NCI-H82 treated with DMSO at 0.1 percent for 48 hours (cell line): ENCODE measurements at regions not wholly inside any gene's neighbourhood (a gene's known extent, or its start where the extent isn't known, plus 50 kb on each side); places are given as distances from the start of the nearest gene placed in this dataset.

Source experiments
- DNase-seq: peaks from one replicate; lab custom pipeline; 2025; ENCODE audit not compliant: unreplicated experiment; lab: John Stamatoyannopoulos, UW

DNA sequence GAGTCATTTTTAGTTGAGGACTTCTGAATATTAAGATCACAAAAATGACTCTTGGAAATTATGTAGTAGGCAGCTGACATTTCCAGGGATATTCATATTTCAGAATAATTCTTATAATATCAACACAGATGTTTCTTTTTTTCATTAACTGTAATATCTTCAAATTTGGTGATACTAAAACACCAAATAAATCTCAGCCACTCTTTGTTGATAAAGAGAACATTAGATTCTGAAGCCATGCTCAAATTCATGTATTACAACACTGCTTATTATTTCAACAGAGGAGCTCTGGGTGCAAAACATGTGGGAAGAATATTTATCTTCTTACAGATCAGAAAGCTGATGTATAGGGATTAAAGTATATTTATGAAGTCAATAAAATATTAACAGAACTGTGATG, 355.4 kb downstream of the CRPPA start:
- DNase-seq: no peak

- no peak for DNase-seq
Measured at GRCh38 chr7:16063716-16064675, 357.3 kb downstream of the CRPPA start.

- no peak for DNase-seq
Measured at GRCh38 chr7:16063221-16063620, 358.1 kb downstream of the CRPPA start.

- DNase-seq: no peak
Measured at GRCh38 chr7:16062269-16062668, 359.1 kb downstream of the CRPPA start.

DNA sequence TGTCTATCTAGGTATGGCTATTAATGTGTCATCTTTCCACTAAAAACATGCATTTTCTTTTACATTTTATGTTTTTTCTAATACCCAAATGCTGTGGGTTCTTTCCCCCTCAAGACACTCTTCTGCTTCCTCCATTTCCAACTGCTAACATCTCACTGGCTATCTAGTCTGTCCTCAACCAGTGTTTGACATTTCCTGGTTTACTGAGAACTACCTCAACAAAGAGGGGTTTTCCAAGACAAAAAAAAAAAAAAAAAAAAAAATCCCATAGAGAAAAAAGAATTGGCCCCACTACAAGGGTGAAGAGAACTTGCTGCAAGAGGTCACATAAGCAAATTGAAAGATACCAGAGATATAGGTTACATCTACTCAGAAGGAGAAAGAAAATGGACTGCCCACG, 359.7 kb downstream of the CRPPA start:
- no peak for DNase-seq

GRCh38 chr7:16061011-16061410, 360.3 kb downstream of the CRPPA start:
- no peak for DNase-seq

GRCh38 chr7:16060502-16060901, 360.8 kb downstream of the CRPPA start:
- DNase-seq: no peak

- no peak for DNase-seq
Measured at GRCh38 chr7:16055263-16055976, 365.9 kb downstream of the CRPPA start.

DNA sequence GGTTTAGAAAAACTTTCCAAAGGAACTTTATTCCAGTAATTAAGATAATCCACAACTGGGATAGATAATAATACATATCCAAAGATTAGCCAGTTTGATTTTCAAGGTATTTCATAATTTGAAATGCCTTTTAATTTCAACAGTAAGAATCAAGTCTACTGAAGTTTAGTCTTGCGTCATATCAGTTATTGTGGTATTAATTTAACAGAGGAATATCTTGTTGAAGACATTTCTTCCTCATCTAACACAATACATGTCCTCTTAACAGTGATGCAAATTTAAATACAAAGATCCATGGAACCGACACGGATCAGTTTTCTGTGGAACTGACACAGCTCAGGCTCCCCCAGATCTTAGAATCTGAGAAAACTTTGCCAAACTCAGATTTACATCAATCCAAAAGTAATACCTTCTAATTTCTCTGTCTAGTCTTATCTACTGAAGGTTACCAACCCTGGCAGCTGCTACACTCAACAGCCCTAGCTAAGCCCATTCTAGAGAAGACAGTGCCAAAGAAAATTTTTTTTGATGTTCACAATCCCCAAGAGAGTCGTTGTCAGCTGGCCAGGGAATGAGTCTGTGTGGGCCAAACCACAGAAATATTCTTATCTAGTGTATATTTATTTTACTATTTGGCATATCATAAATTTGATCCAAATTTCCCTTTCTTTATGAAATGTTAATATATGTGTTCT, 365.2 kb upstream of the MEOX2 start:
- no peak for DNase-seq

DNA sequence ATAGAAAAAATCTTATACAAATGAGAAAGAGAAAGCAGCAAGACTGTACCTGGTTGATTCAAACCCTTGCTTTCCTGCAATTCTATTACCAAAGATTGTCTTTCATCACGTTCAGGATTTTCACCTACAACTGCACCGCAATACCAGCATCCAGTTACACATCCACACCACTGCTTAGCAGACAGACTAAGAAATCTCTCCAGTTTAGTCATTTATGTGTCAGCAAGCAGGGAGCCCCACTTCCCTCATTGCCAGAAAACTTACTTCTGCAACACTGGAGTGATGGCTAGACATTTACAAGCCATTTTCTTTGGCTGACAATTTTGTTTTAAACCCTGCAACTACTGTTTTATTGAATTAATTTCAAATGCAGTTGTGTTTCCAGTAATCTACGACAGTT, 359.6 kb upstream of the MEOX2 start:
- DNase-seq: no peak

- DNase-seq: no peak
Measured at GRCh38 chr7:16045296-16045695, 358.8 kb upstream of the MEOX2 start.

GRCh38 chr7:16044645-16045044, 358.2 kb upstream of the MEOX2 start:
- DNase-seq: no peak

- no peak for DNase-seq
Measured at GRCh38 chr7:16040346-16040745, 353.9 kb upstream of the MEOX2 start.

- DNase-seq: no peak
Measured at GRCh38 chr7:16038906-16039305, 352.4 kb upstream of the MEOX2 start.

DNA sequence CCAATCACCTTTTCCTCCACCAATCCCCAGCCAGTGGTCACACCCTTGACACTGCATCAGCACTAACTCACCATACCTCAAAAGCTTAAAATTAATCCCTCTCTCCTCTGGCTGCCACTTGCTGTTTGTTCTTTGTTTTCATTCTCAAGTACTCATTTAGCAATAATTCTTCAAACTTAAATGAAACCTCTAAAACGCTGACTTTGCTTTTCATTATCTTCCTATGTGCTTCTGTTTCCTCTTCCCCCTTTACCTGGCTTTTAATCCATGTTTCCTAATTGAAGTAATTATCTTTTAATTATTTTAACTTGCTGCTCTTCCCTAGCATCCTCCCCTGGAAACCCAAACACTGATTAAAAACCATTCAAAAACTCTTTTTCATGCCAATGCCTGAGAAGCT, 348.9 kb upstream of the MEOX2 start:
- no peak for DNase-seq

DNA sequence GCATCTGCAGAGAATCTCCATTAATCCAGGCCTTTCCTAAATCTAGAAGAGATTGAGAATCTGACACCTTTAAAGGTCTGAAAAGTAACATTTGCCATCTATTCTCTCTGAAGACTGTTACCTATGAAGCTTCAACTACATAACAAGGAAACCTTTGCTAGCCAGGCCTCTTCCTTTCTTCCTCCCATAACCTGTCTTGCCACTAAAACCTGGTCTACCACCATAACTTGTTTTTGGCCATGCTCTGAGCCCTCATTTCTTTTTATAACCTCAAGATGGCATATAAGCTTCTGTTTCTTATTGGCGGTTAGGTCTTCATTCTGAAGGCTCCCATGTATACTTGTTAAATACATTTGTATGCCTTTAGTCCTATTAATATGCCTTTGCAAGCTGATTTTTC, 348.4 kb upstream of the MEOX2 start:
- no peak for DNase-seq

- DNase-seq: no peak
Measured at GRCh38 chr7:16034353-16034752, 347.9 kb upstream of the MEOX2 start.

DNA sequence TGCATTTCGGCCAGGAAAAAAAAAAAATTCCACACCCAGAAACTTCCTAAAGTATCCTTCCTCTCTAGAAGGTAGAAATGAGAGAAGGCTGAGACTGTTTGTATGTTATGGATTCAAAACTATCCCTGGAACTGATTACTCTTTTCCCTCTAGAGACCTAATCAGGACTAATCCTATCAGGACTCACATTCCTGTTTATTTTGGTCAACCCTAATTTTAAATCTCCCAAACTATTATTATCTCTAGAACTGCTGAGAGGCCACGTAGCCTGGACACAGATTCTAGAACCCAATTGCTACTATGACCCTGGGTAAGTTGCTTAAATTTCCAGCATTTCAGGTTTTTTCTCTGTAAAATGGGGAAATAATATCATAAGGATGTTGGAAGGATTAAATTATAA, 346.8 kb upstream of the MEOX2 start:
- DNase-seq: no peak

- no peak for DNase-seq
Measured at GRCh38 chr7:16028636-16029035, 342.2 kb upstream of the MEOX2 start.

DNA sequence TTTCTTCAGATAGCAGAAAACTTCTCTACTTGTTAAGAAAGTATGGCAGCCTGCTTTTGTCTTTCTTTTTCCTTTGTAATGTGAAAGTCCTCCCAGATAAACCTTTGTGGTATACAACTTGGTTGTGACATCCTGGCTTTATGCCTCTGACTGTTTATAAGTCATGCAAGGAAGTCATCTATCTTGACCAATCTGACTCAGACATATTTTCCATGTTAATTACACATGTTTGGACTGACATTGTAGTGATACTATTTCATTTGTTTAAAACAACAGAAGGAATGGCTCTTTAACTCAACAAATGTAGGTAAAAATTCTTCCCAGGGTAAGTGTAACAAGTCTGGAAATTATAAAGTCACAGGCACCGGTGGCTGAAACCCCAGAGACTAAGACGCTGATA, 341.6 kb upstream of the MEOX2 start:
- DNase-seq: no peak

GRCh38 chr7:16027396-16027795, 340.9 kb upstream of the MEOX2 start:
- no peak for DNase-seq
